SK-N-SH (cell line): ENCODE measurements at regions not wholly inside any gene's neighbourhood (a gene's known extent, or its start where the extent isn't known, plus 50 kb on each side); places are given as distances from the start of the nearest gene placed in this dataset.

Experiments
- CTCF ChIA-PET: fragments of 300-600, 350-600 bp; formaldehyde crosslinking; extraction: SDS; loops from one replicate; lab custom pipeline; 2021; lab: Yijun Ruan, JAX
- POLR2A ChIA-PET: fragments of 350-600 bp; sonication (Branson Sonifier 250); formaldehyde crosslinking; extraction: SDS; loops from one replicate; lab custom pipeline; 2020; ENCODE audit warnings: antibody characterized with exemption, inconsistent platforms; lab: Yijun Ruan, JAX
- DNase-seq: peaks from one replicate; pipeline ENCODE4 v3.0.0; 2012
- H2AFZ ChIP-seq: fragments of 200-600 bp; sonication (generic); 2 replicates; pipeline ENCODE4 v1.8.1; 2016; ENCODE audit warnings: antibody characterized with exemption, mild to moderate bottlenecking, low read depth
- H3F3A ChIP-seq: fragments of 200-600 bp; sonication (generic); replicated peaks from 2 replicates; pipeline ENCODE3; 2016; ENCODE audit warnings: antibody characterized with exemption, mild to moderate bottlenecking; ENCODE audit not compliant: insufficient read depth
- H3K27ac ChIP-seq, 2 experiments: fragments of 200-500 bp in 1 of 2; fragments of 200-600 bp in 1 of 2; sonication (Bioruptor generic) in 1 of 2; sonication (generic), shearing (Covaris generic) in 1 of 2; 2 replicates each; pipeline versions ENCODE4 v1.5.1 to v1.6.1; 2014 to 2016; ENCODE audit warnings: low read depth in 2 of 2, inconsistent platforms in 1 of 2, low read length in 1 of 2, mild to moderate bottlenecking in 1 of 2, mixed read lengths in 1 of 2
- H3K27me3 ChIP-seq: fragments of 200-600 bp; sonication (generic), shearing (Covaris generic); 2 replicates; pipeline ENCODE4 v1.6.1; 2016; ENCODE audit warnings: mixed run types; ENCODE audit not compliant: insufficient read depth
- H3K36me3 ChIP-seq, 2 experiments: fragments of 200-500 bp in 1 of 2; fragments of 200-600 bp in 1 of 2; sonication (Bioruptor generic) in 1 of 2; sonication (generic) in 1 of 2; replicated peaks in 1 of 2; 2 replicates each; pipeline versions ENCODE3 to v1.5.1; 2014 to 2016; ENCODE audit warnings: low read length in 1 of 2, mild to moderate bottlenecking in 1 of 2; ENCODE audit not compliant: insufficient read depth in 2 of 2, control insufficient read depth in 1 of 2
- H3K4me1 ChIP-seq, 2 experiments: fragments of 200-500 bp in 1 of 2; fragments of 200-600 bp in 1 of 2; sonication (Bioruptor generic) in 1 of 2; sonication (generic), shearing (Covaris generic) in 1 of 2; 2 replicates each; pipeline versions ENCODE4 v1.5.1 to v1.6.1; 2014 to 2016; ENCODE audit warnings: low read depth in 1 of 2, low read length in 1 of 2, mixed run types in 1 of 2; ENCODE audit not compliant: insufficient read depth in 2 of 2, control insufficient read depth in 1 of 2
- H3K4me2 ChIP-seq: fragments of 200-600 bp; sonication (generic), shearing (Covaris generic); 2 replicates; pipeline ENCODE4 v1.6.1; 2017; ENCODE audit warnings: mixed run types
- H3K4me3 ChIP-seq, 2 experiments: fragments of 200-500 bp in 1 of 2; fragments of 200-600 bp in 1 of 2; sonication (Bioruptor generic) in 1 of 2; sonication (generic), shearing (Covaris generic) in 1 of 2; 2 replicates each; pipeline versions ENCODE4 v1.5.1 to v1.8.1; 2014 to 2016; ENCODE audit warnings: low read depth in 2 of 2, inconsistent platforms in 1 of 2, low read length in 1 of 2, mild to moderate bottlenecking in 1 of 2, mixed read lengths in 1 of 2, moderate library complexity in 1 of 2
- H3K79me2 ChIP-seq: fragments of 200-600 bp; sonication (generic); 2 replicates; pipeline ENCODE4 v1.8.1; 2017; ENCODE audit warnings: mild to moderate bottlenecking; ENCODE audit not compliant: insufficient read depth
- H3K9ac ChIP-seq: fragments of 200-600 bp; sonication (generic); 2 replicates; pipeline ENCODE4 v1.6.1; 2017; ENCODE audit warnings: mixed run types
- H3K9me2 ChIP-seq: fragments of 200-600 bp; sonication (generic); 2 replicates; pipeline ENCODE4 v1.6.1; 2017; ENCODE audit warnings: mixed run types
- H3K9me3 ChIP-seq: fragments of 200-600 bp; sonication (generic); 2 replicates; pipeline ENCODE4 v1.6.1; 2017; ENCODE audit warnings: mixed run types, mild to moderate bottlenecking, moderate library complexity
- H4K20me1 ChIP-seq: fragments of 200-600 bp; sonication (generic); 2 replicates; pipeline ENCODE4 v1.6.1; 2017; ENCODE audit warnings: mild to moderate bottlenecking, mixed run types; ENCODE audit not compliant: insufficient read depth
- CHD2 ChIP-seq: fragments of 150-350 bp; IDR thresholded peaks from 2 replicates; pipeline ENCODE4 v1.6.1; 2018; ENCODE audit warnings: low read length; ENCODE audit not compliant: partially characterized antibody
- FOSL2 ChIP-seq: IDR thresholded peaks from 2 replicates; pipeline ENCODE4 v1.4.0; 2012; ENCODE audit warnings: low read depth, mild to moderate bottlenecking, moderate library complexity, borderline replicate concordance
- FOXJ3 ChIP-seq: sonication (generic); formaldehyde crosslinking; IDR thresholded peaks from 2 replicates; pipeline ENCODE4 v1.5.1; 2020; ENCODE audit warnings: mild to moderate bottlenecking, missing genetic modification reagents
- JUND ChIP-seq: IDR thresholded peaks from 2 replicates; pipeline ENCODE4 v1.4.0; 2012
- MXI1 ChIP-seq: IDR thresholded peaks from 2 replicates; pipeline ENCODE4 v1.6.1; 2012; ENCODE audit warnings: mild to moderate bottlenecking, low read depth, low read length, improper control_type of control experiment
- NFIC ChIP-seq: IDR thresholded peaks from 2 replicates; pipeline ENCODE4 v1.4.0; 2012; ENCODE audit warnings: borderline replicate concordance
- RAD21 ChIP-seq: IDR thresholded peaks from 2 replicates; pipeline ENCODE4 v1.6.1; 2012; ENCODE audit warnings: mild to moderate bottlenecking, low read length
- RXRA ChIP-seq: IDR thresholded peaks from 2 replicates; pipeline ENCODE4 v1.4.0; 2012; ENCODE audit warnings: low read depth, mild to moderate bottlenecking, borderline replicate concordance
- SIN3A ChIP-seq: IDR thresholded peaks from 2 replicates; pipeline ENCODE4 v1.6.1; 2012; ENCODE audit warnings: low read depth, mild to moderate bottlenecking, low read length, moderate library complexity, borderline replicate concordance
- TEAD4 ChIP-seq: IDR thresholded peaks from 2 replicates; pipeline ENCODE4 v1.4.0; 2012; ENCODE audit warnings: mild to moderate bottlenecking, borderline replicate concordance; ENCODE audit not compliant: insufficient read depth
- WGBS: methylation state at CpG from one replicate; pipeline ENCODE4 v1.1.6; 2017; ENCODE audit warnings: low lambda C conversion rate; 5-methylcytosine and 5-hydroxymethylcytosine counted together
- TF ChIP-seq, protein P1 (sequence below): IDR thresholded peaks from 2 replicates; pipeline ENCODE4 v1.6.1; 2012; ENCODE audit warnings: mild to moderate bottlenecking, low read depth, low read length, moderate library complexity
- TF ChIP-seq, protein P2 (sequence below): IDR thresholded peaks from 2 replicates; pipeline ENCODE4 v1.4.0; 2012; ENCODE audit warnings: low read depth
- TF ChIP-seq, protein P3 (sequence below): fragments of 150-350 bp; IDR thresholded peaks from 2 replicates; pipeline ENCODE4 v1.6.1; 2017; ENCODE audit warnings: antibody characterized with exemption, low read length, low read depth, borderline replicate concordance
- TF ChIP-seq, protein P4 (sequence below): IDR thresholded peaks from 2 replicates; pipeline ENCODE4; 2012
- TF ChIP-seq, protein P5 (sequence below): fragments of 200-600 bp; sonication (generic); IDR thresholded peaks from 2 replicates; pipeline ENCODE4 v1.6.1; 2017; ENCODE audit warnings: antibody characterized with exemption, mild to moderate bottlenecking, moderate library complexity

DNA sequence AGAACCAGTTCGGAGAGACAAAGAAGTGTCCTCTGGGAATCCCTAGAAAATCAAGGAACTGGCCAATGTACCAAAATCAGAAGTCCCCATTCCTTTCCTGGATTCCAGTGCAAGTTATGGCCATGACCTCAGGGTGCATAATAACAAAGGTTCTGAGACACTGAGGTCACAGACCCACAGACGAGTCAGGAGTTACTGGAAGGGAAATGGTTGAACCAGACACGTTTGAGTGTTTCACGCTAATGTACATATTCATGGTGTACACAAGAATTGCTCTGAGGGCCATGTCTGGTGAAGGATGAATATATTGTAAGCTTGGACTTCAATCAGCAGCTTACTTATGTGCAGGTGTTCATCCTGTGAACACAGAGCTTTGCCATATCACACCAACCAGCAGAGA, 58.6 kb upstream of the KLHL29 start:
- Histone ChIP-seq H3K9ac (no peak overlapping the region), H3F3A (no peaks in the 10 kb centered on the region), H3K36me3 (no peaks in the 10 kb centered on the region), H3K27ac (no peak overlapping the region), H3K4me2 (no peak overlapping the region), H3K9me3 (no peaks in the 10 kb centered on the region), H4K20me1 (no peaks in the 10 kb centered on the region)
- 45% methylated on average over 4 of the region's 4 CpGs for WGBS
- POLR2A ChIA-PET: no interaction called here
- no peak for TF ChIP-seq TEAD4
- TF ChIP-seq, protein P1, sequence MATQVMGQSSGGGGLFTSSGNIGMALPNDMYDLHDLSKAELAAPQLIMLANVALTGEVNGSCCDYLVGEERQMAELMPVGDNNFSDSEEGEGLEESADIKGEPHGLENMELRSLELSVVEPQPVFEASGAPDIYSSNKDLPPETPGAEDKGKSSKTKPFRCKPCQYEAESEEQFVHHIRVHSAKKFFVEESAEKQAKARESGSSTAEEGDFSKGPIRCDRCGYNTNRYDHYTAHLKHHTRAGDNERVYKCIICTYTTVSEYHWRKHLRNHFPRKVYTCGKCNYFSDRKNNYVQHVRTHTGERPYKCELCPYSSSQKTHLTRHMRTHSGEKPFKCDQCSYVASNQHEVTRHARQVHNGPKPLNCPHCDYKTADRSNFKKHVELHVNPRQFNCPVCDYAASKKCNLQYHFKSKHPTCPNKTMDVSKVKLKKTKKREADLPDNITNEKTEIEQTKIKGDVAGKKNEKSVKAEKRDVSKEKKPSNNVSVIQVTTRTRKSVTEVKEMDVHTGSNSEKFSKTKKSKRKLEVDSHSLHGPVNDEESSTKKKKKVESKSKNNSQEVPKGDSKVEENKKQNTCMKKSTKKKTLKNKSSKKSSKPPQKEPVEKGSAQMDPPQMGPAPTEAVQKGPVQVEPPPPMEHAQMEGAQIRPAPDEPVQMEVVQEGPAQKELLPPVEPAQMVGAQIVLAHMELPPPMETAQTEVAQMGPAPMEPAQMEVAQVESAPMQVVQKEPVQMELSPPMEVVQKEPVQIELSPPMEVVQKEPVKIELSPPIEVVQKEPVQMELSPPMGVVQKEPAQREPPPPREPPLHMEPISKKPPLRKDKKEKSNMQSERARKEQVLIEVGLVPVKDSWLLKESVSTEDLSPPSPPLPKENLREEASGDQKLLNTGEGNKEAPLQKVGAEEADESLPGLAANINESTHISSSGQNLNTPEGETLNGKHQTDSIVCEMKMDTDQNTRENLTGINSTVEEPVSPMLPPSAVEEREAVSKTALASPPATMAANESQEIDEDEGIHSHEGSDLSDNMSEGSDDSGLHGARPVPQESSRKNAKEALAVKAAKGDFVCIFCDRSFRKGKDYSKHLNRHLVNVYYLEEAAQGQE: no peak
- TF ChIP-seq FOSL2: no peak
- TF ChIP-seq, protein P2, sequence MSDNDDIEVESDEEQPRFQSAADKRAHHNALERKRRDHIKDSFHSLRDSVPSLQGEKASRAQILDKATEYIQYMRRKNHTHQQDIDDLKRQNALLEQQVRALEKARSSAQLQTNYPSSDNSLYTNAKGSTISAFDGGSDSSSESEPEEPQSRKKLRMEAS: no peak
- no peak for TF ChIP-seq FOXJ3 (CRISPR knock-in tag)
- TF ChIP-seq RAD21: no peak
- TF ChIP-seq, protein P3, sequence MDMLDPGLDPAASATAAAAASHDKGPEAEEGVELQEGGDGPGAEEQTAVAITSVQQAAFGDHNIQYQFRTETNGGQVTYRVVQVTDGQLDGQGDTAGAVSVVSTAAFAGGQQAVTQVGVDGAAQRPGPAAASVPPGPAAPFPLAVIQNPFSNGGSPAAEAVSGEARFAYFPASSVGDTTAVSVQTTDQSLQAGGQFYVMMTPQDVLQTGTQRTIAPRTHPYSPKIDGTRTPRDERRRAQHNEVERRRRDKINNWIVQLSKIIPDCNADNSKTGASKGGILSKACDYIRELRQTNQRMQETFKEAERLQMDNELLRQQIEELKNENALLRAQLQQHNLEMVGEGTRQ: no peak
- TF ChIP-seq NFIC: no peak
- TF ChIP-seq, protein P4, sequence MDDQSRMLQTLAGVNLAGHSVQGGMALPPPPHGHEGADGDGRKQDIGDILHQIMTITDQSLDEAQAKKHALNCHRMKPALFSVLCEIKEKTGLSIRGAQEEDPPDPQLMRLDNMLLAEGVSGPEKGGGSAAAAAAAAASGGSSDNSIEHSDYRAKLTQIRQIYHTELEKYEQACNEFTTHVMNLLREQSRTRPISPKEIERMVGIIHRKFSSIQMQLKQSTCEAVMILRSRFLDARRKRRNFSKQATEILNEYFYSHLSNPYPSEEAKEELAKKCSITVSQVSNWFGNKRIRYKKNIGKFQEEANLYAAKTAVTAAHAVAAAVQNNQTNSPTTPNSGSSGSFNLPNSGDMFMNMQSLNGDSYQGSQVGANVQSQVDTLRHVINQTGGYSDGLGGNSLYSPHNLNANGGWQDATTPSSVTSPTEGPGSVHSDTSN: no peak
- no peak for TF ChIP-seq SIN3A
- no peak for TF ChIP-seq JUND
- TF ChIP-seq, protein P5, sequence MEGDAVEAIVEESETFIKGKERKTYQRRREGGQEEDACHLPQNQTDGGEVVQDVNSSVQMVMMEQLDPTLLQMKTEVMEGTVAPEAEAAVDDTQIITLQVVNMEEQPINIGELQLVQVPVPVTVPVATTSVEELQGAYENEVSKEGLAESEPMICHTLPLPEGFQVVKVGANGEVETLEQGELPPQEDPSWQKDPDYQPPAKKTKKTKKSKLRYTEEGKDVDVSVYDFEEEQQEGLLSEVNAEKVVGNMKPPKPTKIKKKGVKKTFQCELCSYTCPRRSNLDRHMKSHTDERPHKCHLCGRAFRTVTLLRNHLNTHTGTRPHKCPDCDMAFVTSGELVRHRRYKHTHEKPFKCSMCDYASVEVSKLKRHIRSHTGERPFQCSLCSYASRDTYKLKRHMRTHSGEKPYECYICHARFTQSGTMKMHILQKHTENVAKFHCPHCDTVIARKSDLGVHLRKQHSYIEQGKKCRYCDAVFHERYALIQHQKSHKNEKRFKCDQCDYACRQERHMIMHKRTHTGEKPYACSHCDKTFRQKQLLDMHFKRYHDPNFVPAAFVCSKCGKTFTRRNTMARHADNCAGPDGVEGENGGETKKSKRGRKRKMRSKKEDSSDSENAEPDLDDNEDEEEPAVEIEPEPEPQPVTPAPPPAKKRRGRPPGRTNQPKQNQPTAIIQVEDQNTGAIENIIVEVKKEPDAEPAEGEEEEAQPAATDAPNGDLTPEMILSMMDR: no peak
- TF ChIP-seq MXI1: no peak
- TF ChIP-seq RXRA: no peak
- no peak for TF ChIP-seq CHD2
- TF ChIP-seq, all 33 proteins: peak for 0
- Histone ChIP-seq H3K27me3 (peaks cover 11% of the 10 kb centered on the region; the same call in 1 of the 2 replicates), H2AFZ (no peak overlapping the region), H3K4me3 (no peak overlapping the region), H3K9me2 (no peaks in the 10 kb centered on the region), H3K4me1 (peaks cover 0 to 16% of the 10 kb centered on the region in 2 experiments; a peak in 1 of 4 replicates), H3K79me2 (no peaks in the 10 kb centered on the region)
- DNase-seq: no peak
- CTCF ChIA-PET: interaction anchor here (0.9 to 3.0 kb wide), 5 partner anchors 13 to 296 kb away, joined by 3 to 16 read pairs (median 3); no protein-coding TSS in a partner anchor
